Renal cortex interstitium (tissue), 11 donors: ENCODE measurements at regions not wholly inside any gene's neighbourhood (a gene's known extent, or its start where the extent isn't known, plus 50 kb on each side); places are given as distances from the start of the nearest gene placed in this dataset.
"Not testable (repeated sequence)": the region's sequence is repeated elsewhere in the genome, so short reads cannot be mapped to it uniquely, and the experiment has no call there.

Experiments used
- DNase-seq, 11 donors: peaks; one replicate each; pipeline ENCODE4 v3.0.0-alpha.2; 2013; ENCODE audit warnings: low read depth in 9 of 11, low spot score in 4 of 11; ENCODE audit errors: extremely low read depth in 1 of 11

DNA sequence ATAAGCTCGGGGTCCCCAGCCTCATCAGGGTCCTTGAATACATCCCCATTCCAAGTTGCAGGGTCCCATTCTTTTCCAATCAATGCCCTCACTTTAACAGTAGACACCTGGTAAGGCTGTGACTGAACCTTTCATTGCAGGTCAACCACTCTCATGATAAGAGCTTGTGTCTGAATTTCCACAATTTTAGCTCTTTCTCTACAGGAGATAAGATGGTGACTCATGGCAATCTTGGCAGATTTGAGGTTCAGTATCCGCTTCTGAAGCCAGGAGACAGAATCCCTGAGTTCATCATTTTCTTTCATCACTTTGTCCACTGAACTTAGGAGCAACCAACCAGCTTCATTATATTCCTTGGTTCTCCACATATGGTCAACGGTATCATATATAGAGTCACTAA, 409.9 kb downstream of the TMEM232 start:
- not testable (repeated sequence) for DNase-seq

DNA sequence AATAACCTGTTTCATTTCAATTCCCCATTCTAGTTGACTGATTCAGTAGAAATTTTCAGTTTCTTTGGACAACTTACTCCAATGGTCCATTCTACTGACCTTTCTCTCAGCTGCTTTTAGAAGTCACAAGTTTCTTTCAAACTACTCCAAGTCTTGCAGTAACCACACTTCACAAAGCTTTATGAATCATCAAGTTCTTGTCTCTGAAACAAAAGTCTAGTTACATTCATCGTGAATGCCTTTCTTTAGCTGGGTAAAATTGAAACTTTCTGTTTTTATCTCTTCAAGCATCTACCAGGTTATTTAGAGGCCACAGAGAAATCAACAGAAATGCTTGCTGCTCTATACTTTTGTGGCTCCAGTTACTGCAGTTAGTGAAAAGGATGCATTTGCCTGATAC, 405.4 kb downstream of the TMEM232 start:
- no peak for DNase-seq

DNA sequence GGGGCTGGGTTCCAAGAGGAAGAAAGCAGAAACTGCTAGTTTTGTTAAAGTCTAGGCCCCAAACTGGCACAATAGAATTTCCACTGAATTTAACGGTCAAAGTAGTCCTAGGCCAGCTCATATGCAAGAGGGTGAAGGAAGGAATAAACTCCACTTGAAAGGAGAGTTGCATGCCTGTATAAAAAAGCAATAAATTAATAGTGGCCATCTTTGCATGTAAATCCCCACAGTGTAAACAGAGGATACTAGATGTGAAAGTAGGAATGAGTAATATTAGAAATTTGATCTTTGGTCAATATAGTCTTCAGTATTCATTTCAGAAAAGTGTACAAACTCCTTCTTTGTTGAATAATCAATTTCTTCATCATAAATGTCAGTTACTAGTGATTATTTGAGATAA, 403.1 kb downstream of the TMEM232 start:
- no peak for DNase-seq

DNA sequence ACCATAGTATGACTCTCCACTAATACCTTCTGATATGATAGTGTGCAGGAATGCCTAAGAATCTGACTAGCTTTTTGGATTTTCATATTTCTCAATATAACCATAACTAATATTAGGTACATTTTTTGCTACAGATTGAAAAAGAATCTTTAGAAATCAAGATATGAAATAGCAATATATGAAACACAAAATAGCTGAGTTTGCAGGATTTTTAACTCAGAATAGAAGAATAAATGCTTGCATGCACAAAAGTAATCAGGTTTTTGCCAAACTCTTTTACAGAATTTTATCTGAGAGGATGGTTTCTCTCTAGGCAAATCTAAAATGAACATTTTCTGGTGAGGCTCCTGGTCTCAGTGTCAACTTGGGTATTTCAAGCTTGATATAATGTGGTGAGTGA, 402.6 kb downstream of the TMEM232 start:
- no peak for DNase-seq

DNA sequence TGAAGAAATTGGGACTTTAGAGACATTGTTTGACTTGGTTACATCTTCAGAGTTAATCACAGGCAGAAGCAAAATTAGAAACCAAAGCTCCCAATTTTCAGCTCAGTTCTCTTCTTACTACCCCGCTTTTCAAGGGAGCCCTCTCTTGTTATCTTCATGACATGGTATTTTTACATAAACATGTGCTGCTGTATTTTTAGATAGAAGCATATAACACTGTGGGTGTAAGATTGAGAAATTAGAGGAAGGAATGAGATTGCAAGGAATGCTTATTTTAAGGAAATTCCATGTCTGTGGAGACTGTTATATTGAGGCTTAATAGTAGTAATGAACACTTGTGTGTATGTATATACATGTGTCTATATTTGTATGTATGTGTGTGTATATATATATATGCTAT, 401.6 kb downstream of the TMEM232 start:
- no peak for DNase-seq

DNA sequence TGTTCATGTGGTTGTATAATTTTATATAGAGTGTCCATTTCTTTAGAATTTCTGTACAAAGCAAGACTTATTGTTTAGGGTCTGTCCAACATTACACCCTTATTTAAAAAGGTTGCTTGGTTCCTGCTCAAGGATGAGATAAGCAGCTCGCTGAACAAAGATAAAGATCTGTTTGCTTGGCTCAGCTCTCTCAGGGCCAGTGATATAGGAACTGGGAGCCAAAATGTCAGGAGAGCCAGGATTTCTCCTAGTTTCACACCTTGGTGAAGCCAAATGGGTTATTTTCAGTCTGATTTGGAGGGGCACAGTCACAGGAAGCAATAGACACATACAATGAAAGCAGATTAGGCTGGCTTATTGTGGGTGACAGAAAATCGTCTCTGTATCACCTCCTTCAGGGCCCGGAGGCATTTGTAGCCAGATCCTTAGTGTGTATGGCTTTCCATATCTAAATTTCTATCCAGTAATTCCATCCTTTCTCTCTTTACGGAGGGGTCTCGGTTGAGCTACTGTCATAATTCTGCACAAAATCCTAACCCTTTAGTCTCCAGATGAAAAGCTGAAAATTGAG, 396.4 kb downstream of the TMEM232 start:
- DNase-seq, result no peak

DNA sequence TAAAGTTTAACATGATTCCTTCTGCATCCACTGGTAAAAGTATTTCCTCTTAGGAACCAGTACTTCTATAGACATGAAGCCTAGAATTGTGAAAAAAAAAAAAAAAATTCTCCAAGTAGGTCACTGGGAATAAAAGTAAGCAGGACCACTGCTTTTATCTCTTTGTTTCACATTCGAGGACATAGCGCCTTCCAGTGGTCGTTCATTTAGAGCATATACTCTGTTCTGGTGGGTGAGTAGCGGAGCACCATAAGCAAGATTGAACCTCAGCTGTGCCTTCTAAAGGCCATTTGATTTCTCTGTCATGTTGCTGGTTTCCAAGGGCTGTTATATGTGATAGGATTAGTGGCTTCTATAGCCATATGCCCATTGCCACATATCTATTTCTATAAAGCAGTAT, 393.1 kb downstream of the TMEM232 start:
- DNase-seq, result no peak

DNA sequence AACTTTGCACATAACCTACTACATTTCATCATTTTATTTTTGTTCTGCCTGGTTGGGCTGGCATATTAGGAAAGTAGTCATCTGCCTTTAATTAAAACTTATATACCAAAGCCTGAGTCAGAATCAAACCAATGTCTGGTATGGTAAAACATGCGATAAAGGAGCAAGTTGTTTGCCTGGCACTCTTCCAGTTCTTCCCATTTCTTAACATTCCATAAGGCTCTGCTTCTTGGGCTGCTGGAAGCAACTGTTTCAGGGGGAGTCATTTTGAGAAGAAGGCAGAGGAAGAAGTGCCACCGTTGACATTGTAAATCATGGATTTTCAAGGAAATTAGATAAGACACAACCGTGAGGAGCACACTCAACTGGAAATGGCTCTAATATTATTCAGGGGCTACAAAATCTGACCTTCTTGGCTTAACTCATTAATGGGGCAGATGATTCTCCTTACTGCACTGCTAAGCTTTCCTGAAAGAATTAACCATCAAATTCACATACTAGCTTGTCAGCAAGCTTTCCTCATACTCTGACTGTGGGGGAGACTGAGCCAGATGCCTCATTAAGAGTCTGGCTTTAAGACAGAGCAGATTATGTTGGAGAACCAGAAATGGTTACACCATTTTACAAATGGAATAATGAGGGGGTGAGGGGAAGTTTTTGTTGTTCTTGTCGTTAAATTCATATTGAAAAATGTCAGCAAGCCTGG, 391.0 kb downstream of the TMEM232 start:
- peak in 3 of 11 donors; percentile 7 to 14 (median 8) for DNase-seq

DNA sequence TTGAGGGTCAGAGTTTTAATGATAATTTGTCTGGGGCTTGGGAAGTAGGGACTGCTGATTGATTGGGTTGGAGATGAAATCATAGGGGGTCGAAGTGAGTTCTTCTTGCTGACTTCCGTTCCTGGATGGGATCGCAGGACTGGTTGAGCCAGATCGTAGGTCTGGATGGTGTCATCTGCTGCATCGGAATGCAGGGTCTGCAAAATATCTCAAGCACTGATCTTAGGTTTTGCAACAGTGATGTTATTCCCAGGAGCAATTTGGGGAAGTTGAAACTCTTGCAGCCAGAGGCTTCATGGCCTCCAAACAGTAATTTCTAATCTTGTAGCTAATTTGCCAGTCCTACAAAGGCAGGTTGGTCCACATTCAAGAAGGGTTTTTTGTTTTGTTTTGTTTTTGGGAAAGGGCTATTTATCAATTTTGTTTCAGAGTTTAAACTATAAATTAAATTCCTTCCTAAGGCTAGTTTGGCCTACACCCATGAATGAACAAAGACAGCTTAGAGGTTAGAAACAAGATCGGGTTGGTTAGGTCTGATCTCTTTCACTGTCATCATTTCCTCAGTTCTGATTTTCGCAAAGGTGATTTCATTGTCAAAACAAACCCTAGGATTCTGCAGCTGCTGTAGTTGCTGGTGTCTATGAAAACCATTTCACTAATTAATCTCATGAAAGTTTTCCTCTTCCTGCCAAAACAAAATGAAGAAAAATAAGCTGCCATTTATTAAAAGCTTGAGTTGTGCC, 388.0 kb downstream of the TMEM232 start:
- DNase-seq, result no peak

DNA sequence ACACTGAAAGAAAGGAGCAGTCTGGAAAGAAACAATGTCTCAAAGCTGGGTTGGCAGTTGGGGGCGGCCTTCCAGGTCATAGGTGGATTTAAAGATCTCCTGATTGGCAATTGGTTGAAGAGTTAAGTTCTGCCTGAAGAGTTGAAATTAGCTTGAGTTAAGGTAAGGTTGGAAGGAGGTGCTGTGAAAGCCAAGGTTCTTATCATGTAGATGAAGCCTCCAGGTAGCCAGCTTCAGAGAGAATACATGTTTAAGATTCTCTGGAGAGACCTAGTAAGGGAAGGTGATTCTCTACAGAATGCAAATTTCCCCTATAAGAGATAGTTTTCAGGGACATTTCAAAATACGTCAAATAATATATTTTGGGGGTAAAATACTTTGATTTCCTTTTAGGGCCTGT, 387.1 kb downstream of the TMEM232 start:
- no peak for DNase-seq

DNA sequence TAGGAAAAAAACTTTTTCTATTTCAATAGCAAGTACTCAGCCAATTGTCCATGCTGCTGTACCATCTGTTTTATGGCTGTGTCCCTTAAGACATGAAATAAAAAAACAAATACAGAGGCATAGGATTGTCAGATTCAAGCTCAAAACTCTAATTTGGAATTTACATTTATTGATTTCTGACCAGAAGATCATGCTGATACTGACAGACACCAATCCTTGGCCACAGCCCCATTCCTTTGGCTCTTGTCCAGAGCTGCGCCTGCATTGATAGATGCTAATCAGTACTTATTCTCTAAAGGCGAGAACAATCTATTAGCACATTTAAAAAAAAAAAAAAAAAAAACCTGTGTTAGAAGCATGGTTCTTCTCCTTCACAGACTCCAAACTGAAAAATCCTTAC, 384.6 kb downstream of the TMEM232 start:
- no peak for DNase-seq

DNA sequence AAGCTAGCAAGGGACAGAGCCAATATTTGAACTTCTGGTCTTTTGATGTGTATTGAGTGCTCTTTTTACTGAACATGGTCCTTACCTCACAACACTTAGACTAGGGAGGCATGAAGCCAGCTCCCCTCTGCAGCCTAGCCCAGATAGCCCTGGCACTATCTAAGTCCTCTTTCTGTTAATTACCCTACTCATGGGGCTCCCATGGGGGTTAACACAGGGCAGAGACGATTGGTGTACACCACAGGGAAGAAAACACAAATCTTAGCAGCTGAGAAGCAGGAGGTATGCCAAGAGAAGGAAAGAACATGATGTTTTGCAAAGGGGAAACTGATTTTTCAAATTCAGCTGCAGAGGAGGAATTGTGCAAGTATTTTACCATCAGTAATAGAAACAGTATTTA, 383.8 kb downstream of the TMEM232 start:
- DNase-seq, result no peak

DNA sequence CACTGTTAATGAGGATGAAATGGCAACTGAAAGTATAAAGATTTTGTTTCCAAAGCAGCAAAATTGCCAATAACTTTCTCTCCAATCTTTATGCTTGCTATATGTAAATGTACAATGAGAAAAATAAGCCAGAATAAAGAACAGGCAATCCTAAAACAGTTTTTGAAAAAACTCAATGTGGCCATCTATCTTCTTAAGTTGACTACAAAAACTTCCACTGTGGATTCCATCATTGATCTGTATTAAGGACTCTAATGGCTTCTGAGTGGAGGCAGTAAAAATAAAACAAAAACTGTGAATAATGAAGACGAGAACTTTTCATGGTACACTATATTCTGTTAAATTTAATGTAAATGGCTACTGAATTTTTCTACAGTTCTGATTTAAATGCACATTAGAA, 382.9 kb downstream of the TMEM232 start:
- no peak for DNase-seq

DNA sequence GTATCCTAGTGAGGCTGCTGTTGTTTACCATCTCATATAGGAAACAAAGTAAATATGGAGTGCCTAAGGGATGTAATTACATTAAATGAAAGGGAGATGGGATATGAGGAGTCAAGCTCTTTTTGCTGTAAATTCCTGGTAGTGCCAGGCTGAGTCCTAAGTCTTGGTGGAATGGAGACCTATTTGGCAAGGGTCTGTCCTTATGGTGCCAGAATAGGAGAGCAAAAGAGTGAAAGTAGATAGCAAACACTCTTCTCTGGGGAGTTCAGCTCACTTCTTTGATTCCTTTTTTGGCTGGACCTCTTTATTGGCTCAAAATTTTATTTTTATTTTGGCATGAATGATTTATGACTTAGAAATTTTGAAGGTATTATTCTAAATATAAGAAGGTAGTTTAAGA, 380.8 kb downstream of the TMEM232 start:
- DNase-seq, result no peak

DNA sequence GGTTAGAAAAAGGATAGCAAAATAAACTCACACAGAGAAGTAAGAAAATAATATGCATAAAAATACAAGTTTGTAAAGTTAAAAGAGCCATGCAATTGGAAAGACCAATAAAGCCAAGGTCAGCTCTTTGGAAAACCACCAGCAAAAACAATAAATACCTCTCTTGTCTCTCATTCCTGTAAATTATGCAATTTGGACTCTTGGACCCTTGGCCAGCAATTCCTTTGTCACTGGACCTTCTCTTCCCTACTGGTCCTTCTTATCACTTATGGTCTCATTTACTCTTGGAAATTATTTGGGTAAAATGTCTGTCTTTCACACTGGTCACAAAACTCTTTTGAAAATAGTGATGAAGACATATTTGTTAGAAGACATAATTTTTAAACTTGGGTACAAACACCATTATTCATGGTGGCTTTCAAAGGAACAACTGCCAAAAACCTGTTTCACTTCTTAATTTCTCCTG, 379.5 kb downstream of the TMEM232 start:
- no peak for DNase-seq

DNA sequence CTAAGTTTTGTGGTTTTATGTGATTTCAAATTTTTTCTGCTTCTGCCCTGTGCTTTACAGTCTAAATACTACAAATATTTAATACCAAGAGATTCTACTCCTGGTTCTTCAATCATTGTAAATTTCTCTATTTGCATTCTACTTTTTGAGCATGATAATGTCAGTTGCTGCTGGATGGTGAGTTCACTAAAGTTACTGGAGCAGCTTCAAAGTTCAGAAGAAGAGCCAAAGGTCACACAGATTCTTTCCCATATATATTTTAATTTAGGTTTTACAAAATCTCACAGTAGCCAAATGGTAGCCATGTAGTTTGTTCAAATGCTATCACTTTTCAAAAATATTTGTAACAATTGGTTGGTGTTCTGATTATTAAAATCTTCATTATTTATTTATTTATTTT, 378.7 kb downstream of the TMEM232 start:
- no peak for DNase-seq

DNA sequence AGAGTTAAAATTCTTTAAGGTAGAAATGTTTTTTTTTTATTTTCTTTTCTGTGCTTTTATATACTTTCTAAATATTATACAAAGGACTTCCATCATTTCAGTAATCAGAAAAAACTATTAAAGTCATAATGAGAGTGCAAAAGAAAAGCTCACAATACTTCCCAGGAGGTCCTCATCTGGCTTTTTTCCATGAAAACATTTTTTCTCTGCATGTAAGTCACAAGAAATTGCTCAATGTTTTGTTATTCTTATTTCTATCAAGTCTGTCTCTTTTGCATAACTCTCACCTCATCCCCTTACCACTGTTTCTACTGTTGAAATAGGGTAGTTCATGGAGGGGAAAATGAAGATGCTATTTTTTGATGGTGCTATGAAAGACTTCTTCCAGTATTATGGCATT, 375.0 kb downstream of the TMEM232 start:
- DNase-seq, result no peak

DNA sequence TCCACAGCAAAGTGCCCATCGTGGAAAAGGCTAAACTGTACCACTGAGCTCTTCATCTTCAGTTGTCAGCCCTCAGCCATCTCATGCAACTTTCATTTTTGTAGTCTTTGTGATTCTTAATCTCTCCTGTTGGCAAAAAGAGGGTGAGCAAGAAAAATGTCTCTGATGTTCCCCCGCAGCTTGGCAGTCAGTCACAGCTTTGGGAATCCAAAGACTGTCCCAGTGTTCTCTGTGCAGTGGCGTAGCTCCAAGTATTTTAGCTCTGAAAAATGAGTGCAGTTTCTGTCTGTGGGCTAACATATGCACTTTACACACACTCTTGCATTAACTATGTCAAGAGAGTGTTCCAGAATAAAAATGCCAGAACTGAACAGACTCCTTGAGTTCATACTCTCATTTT, 372.2 kb downstream of the TMEM232 start:
- no peak for DNase-seq

DNA sequence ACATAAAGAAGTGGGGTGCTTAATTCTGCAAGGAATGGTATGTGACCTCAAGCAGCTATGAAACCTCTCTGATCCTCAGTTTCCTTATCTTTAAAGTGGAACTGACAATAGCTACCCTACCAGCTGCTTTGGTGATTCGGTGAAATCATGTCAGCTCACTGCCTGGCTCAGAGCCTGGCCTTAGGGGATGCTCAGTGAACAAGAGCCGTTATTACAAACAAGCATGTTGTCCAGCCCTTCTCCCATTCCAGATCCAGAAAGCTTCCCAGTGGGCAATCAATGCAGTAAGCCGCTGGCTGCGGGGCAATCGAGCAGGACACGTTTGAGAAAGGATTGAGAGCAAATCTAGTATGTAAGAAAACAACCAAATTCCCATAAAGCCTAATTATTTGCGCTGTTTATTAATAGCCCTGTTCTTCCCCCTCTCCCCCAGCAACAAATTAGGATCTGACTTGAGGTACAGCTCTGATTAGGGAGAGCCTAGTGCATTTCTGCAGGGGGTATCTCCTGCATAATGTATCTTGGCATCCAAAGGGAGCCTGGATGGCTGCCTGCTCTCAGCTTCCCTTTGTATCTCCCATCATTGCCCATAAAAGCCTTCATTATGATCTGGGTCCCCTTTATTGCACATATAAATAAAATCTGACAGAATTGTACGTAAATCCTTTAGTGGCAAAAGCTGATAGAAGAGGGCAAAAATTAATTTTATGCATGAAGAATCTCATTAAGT, 371.4 kb downstream of the TMEM232 start:
- no peak for DNase-seq

DNA sequence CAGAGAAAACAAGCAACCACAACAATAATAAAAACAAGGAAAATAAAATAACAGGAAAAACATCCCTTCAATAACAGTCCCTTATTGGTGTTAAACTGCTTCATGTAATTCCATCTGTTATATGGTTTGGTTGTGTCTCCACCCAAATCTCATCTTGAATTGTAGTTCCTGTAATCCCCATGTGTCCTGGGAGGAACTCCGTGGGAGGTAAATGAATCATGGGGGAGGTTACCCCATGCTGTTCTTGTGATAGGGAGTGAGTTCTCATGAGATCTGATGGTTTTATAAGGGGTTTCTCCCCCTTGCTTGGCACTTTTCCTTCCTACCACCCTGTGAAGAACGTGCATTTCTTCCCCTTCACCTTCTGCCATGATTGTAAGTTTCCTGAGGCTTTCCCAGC, 369.8 kb downstream of the TMEM232 start:
- DNase-seq, result no peak
